Glutamatergic neuron (in vitro differentiated cells): ENCODE measurements at regions not wholly inside any gene's neighbourhood (a gene's known extent, or its start where the extent isn't known, plus 50 kb on each side); places are given as distances from the start of the nearest gene placed in this dataset.

Experiments used
- DNase-seq: peaks from one replicate; pipeline ENCODE4 v3.0.0; 2022
- H3K27ac Mint-ChIP-seq: one replicate; pipeline ENCODE4 v1.8.0; 2020; ENCODE audit warnings: mild to moderate bottlenecking, mixed read lengths, inconsistent platforms; ENCODE audit not compliant: unreplicated experiment
- H3K27me3 Mint-ChIP-seq: one replicate; pipeline ENCODE4 v1.8.0; 2020; ENCODE audit warnings: mild to moderate bottlenecking, moderate library complexity, mixed read lengths, inconsistent platforms; ENCODE audit not compliant: unreplicated experiment
- H3K36me3 Mint-ChIP-seq: one replicate; pipeline ENCODE4 v1.8.0; 2020; ENCODE audit warnings: mild to moderate bottlenecking, mixed read lengths, inconsistent platforms; ENCODE audit not compliant: unreplicated experiment
- H3K4me1 Mint-ChIP-seq: one replicate; pipeline ENCODE4 v1.8.0; 2020; ENCODE audit warnings: mild to moderate bottlenecking, low read depth, mixed read lengths, inconsistent platforms; ENCODE audit not compliant: unreplicated experiment
- H3K4me3 Mint-ChIP-seq: one replicate; pipeline ENCODE4 v1.8.0; 2020; ENCODE audit warnings: mild to moderate bottlenecking, mixed read lengths, inconsistent platforms; ENCODE audit not compliant: unreplicated experiment
- H3K9me3 Mint-ChIP-seq: one replicate; pipeline ENCODE4 v1.8.0; 2020; ENCODE audit warnings: mild to moderate bottlenecking, moderate library complexity, mixed read lengths, inconsistent platforms; ENCODE audit not compliant: unreplicated experiment
- CTCF ChIP-seq: fragments of 200-600 bp; sonication (generic); IDR thresholded peaks from one replicate; pipeline ENCODE4 v1.5.0; 2021; ENCODE audit not compliant: partially characterized antibody, unreplicated experiment

GRCh38 chr18:64202210-64202836, 53.4 kb upstream of the LINC00305 start:
- Mint-ChIP-seq H3K4me1 (peaks cover 22% of the 10 kb centered on the region), H3K27ac (no peak overlapping the region), H3K36me3 (no peaks in the 10 kb centered on the region), H3K4me3 (no peak overlapping the region), H3K27me3 (peaks cover 3% of the 10 kb centered on the region), H3K9me3 (peaks cover 3% of the 10 kb centered on the region)
- no peak for DNase-seq
- no peak for TF ChIP-seq CTCF

- Mint-ChIP-seq H3K9me3 (peaks cover 3% of the 10 kb centered on the region), H3K27ac (no peak overlapping the region), H3K4me3 (no peak overlapping the region), H3K27me3 (peaks cover 3% of the 10 kb centered on the region), H3K36me3 (no peaks in the 10 kb centered on the region), H3K4me1 (peaks cover 22% of the 10 kb centered on the region)
- TF ChIP-seq CTCF, result no peak
- DNase-seq, result no peak
Measured at GRCh38 chr18:64201781-64202180, 52.9 kb upstream of the LINC00305 start.

DNA sequence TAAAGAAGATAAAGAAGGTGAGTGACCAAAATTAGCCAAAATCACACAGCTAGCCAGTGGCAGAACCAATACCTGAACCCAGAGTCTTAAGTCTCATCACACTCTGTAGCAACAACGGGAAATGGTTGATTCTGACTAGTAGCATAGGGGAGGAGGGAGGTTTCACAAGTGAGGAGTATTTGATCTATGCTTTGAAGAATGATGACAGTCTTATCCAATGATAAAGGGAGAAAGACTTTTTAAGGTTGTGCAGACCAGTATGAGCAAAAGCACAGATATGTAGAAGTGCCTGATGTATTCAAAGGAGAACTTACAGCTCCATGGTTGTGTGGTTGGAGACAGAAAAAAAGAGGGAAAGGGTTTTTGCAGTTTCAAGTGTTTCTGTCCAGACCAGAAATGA, 50.7 kb upstream of the LINC00305 start:
- Mint-ChIP-seq H3K9me3 (peaks cover 2% of the 10 kb centered on the region), H3K36me3 (no peaks in the 10 kb centered on the region), H3K27me3 (no peaks in the 10 kb centered on the region), H3K4me1 (peaks cover 11% of the 10 kb centered on the region), H3K4me3 (no peak overlapping the region), H3K27ac (no peak overlapping the region)
- TF ChIP-seq CTCF, result no peak
- no peak for DNase-seq
